ENCODE measurements at regions not wholly inside any gene's neighbourhood (a gene's known extent, or its start where the extent isn't known, plus 50 kb on each side); places are given as distances from the start of the nearest gene placed in this dataset.
"Not testable (repeated sequence)": the region's sequence is repeated elsewhere in the genome, so short reads cannot be mapped to it uniquely, and the experiment has no call there.

DNA sequence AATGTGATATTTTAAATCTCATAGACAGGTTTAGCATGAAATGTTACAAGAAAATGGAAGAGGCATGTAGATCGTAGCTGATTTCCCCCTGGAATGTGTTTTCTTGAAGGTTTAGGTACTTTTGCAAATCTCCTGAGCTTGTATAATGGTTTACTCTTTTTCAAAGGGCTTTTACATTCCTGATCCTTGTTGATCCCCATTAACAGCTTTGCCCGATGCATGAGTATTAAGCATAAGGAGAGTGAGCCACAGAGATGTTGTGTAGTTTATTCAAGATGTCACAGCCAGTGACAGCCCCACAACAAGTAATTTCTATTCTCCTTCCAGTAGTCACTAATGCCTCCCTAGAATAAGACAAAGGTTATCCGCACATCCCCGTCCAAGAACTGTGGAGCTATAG, 103.7 kb downstream of the SKIDA1 start:
- TF ChIP-seq, protein P1, sequence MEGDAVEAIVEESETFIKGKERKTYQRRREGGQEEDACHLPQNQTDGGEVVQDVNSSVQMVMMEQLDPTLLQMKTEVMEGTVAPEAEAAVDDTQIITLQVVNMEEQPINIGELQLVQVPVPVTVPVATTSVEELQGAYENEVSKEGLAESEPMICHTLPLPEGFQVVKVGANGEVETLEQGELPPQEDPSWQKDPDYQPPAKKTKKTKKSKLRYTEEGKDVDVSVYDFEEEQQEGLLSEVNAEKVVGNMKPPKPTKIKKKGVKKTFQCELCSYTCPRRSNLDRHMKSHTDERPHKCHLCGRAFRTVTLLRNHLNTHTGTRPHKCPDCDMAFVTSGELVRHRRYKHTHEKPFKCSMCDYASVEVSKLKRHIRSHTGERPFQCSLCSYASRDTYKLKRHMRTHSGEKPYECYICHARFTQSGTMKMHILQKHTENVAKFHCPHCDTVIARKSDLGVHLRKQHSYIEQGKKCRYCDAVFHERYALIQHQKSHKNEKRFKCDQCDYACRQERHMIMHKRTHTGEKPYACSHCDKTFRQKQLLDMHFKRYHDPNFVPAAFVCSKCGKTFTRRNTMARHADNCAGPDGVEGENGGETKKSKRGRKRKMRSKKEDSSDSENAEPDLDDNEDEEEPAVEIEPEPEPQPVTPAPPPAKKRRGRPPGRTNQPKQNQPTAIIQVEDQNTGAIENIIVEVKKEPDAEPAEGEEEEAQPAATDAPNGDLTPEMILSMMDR (conservative IDR thresholded peaks at IDR 0.05; ENCODE audit: low read depth, low read length) = no peak

DNA sequence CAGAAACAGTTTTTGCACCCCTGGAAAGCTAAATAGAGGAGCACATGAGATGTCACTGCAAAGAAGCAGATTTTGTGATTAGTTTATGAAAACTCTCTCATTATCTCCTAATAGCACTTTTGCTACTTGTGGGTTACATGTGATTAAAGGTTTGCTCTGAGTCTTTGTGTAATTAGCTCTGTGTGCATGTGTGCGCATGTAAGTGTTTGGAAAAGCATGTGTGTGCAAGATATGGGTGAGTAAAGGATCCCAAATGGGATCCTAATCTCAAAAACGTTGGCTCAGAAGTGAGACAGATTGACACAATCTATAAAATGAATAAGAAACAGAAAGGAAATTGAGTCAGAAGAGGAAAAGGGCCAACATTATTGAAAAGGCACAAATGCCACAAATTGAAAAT, 104.5 kb downstream of the SKIDA1 start:
- no peak overlapping the region for H3K4me3 ChIP-seq (ENCODE audit: low read length)
- TF ChIP-seq, protein P1 (conservative IDR thresholded peaks at IDR 0.05; ENCODE audit: low read depth, low read length) = no peak
- DNase-seq (ENCODE audit: low read depth) = no peak

More for the DNA sequence above, 103.7 kb downstream of the SKIDA1 start:
- peak; percentile 60 for DNase-seq (ENCODE audit: low read depth)
- H3K4me3 ChIP-seq (ENCODE audit: low read length) = no peak overlapping the region

DNA sequence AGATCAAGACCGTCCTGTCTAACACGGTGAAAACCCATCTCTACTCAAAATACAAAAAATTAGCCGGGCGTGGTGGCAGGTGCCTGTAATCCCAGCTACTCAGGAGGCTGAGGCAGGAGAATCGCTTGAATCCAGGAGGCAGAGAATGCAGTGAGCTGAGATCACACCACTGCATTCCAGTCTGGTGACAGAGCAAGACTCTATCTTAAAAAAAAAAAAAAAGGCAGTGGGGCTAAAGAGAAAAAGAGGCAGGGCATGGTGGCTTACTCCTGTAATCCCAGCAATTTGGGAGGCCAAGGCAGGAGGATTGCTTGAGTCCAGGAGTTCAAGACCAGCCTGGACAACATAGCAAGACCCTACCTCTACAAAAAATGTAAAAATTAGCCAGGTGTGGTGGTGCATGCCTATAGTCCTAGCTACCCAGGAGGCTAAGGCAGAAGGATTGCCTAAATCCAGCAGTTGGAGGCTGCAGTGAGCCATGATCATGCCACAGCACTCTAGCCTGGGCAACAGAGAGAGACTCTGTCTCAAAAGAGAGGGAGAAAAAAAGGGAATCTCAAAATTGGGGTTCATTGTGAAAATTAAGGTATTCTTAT, 106.4 kb downstream of the SKIDA1 start:
- not testable (repeated sequence) for H3K4me3 ChIP-seq (ENCODE audit: low read length); DNase-seq (ENCODE audit: low read depth)

DNA sequence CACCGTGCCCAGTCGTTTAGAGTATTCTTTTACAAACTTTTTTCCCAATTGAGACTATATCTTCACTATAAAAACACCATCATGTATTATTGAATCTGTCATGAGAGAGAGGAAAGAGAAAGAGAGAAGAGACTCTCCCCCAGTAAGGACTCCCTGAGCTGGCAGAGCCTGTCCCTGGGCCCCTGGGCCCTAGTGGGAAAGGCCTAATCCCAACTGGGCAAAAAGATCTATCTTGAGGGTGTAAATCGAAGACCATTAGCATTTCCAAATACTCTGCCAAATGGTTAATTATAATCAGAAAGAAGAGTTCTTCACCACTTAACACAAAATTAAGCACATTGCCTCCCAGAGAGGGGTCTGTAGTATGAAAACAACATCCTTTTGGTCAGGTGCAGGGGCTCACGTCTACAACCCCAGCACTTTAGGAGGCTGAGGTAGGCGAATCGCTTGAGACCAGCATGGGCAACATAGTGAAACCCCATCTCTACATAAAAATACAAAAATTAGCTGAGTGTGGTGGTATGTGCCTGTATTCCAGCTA, 108.2 kb downstream of the SKIDA1 start:
- TF ChIP-seq, protein P1 (conservative IDR thresholded peaks at IDR 0.05; ENCODE audit: low read depth, low read length) = no peak
- no peak for DNase-seq (ENCODE audit: low read depth)
- no peak overlapping the region for H3K4me3 ChIP-seq (ENCODE audit: low read length)

DNA sequence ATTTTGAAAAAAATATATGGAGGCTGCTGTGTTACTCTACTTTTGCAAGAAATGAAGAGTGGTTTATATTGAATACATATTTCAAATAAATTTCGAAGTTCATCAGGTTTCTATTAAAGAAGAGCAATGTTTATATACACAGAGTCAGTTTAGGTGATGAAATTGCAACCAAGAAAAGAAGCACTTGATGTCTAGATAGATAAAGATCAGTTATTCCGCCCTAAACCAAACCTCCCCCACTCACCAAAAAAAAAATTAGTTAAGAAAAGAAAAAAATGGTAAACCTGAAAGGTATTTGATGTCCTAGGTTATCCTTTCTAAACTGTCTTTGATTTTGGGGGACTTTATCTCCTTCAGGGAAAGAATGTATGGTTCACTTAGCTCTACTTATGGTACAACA, 111.8 kb downstream of the SKIDA1 start:
- DNase-seq (ENCODE audit: low read depth) = no peak
- H3K4me3 ChIP-seq (ENCODE audit: low read length) = no peak overlapping the region
- TF ChIP-seq, protein P1 (conservative IDR thresholded peaks at IDR 0.05; ENCODE audit: low read depth, low read length) = no peak

DNA sequence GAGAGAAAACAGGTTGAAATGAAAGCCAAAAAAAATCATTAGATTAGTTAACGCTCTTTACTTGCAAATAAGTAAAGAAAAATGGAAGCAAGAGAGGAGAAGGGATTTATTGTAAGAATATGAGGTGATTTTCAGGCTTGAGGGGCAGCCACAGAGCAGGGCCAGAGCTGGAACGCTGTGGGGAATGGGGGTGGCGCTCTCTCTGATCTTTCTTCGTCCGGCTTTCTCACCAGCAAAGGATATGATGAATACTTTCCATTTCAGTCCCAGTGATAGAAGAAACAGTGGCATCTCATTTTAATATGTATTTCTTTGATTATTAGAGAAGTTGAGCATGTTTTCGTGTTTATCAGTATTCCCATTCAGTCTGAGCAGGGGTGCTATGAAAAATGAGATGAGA, 112.2 kb downstream of the SKIDA1 start:
- TF ChIP-seq, protein P1 (conservative IDR thresholded peaks at IDR 0.05; ENCODE audit: low read depth, low read length) = no peak
- no peak for DNase-seq (ENCODE audit: low read depth)
- H3K4me3 ChIP-seq (ENCODE audit: low read length) = no peak overlapping the region

- H3K4me3 ChIP-seq (ENCODE audit: low read length) = no peak overlapping the region
- DNase-seq (ENCODE audit: low read depth) = no peak
- TF ChIP-seq, protein P1 (conservative IDR thresholded peaks at IDR 0.05; ENCODE audit: low read depth, low read length) = no peak
Observed at GRCh38 chr10:21406595-21407193, 118.8 kb downstream of the SKIDA1 start.

All from retinal pigment epithelial cell (primary cell).